ENCODE measurements at regions not wholly inside any gene's neighbourhood (a gene's known extent, or its start where the extent isn't known, plus 50 kb on each side); places are given as distances from the start of the nearest gene placed in this dataset.

GRCh38 chr18:29879763-29880162 is 1162.8 kb downstream of the DSC3 start:
- no peaks in the 10 kb centered on the region for H4K20me1 ChIP-seq (ENCODE audit: insufficient read depth)
- H3K36me3 ChIP-seq (ENCODE audit: insufficient read depth): no peaks in the 10 kb centered on the region
- no peak overlapping the region for H3K4me3 ChIP-seq (IDR thresholded peaks at IDR 0.05; ENCODE audit: insufficient read depth, low read depth, low read length)
- H3K79me2 ChIP-seq (ENCODE audit: insufficient read depth, low read depth): no peaks in the 10 kb centered on the region
- H3K9ac ChIP-seq: no peak overlapping the region
- no peaks in the 10 kb centered on the region for H3K27me3 ChIP-seq (ENCODE audit: insufficient read depth, low read depth)
- H2AFZ ChIP-seq (ENCODE audit: low read depth): no peak overlapping the region
- peaks cover 4% of the 10 kb centered on the region for H3K4me1 ChIP-seq (ENCODE audit: low read depth, poor library complexity, severe bottlenecking)
- H3K4me2 ChIP-seq: no peak overlapping the region
- no peak for TF ChIP-seq CTCF (conservative IDR thresholded peaks at IDR 0.05; ENCODE audit: low read depth, low read length)
- H3K27ac ChIP-seq: no peak overlapping the region

GRCh38 chr18:29874519-29875098 is 1167.9 kb downstream of the DSC3 start:
- Histone ChIP-seq H3K36me3 (ENCODE audit: insufficient read depth) (no peaks in the 10 kb centered on the region), H3K27me3 (ENCODE audit: insufficient read depth, low read depth) (no peaks in the 10 kb centered on the region), H3K4me1 (ENCODE audit: low read depth, poor library complexity, severe bottlenecking) (no peaks in the 10 kb centered on the region), H4K20me1 (ENCODE audit: insufficient read depth) (no peaks in the 10 kb centered on the region), H3K79me2 (ENCODE audit: insufficient read depth, low read depth) (no peaks in the 10 kb centered on the region), H3K4me2 (no peak overlapping the region), H3K9ac (no peak overlapping the region), H3K27ac (no peak overlapping the region), H2AFZ (ENCODE audit: low read depth) (no peak overlapping the region), H3K4me3 (IDR thresholded peaks at IDR 0.05; ENCODE audit: insufficient read depth, low read depth, low read length) (no peak overlapping the region)
- TF ChIP-seq CTCF (conservative IDR thresholded peaks at IDR 0.05; ENCODE audit: low read depth, low read length): peak; percentile 80

GRCh38 chr18:29873211-29873610 is 1169.3 kb downstream of the DSC3 start:
- Histone ChIP-seq H3K9ac (no peak overlapping the region), H3K79me2 (ENCODE audit: insufficient read depth, low read depth) (no peaks in the 10 kb centered on the region), H3K27me3 (ENCODE audit: insufficient read depth, low read depth) (no peaks in the 10 kb centered on the region)

GRCh38 chr18:29871246-29871645 is 1171.3 kb downstream of the DSC3 start:
- Histone ChIP-seq H4K20me1 (ENCODE audit: insufficient read depth) (no peaks in the 10 kb centered on the region), H3K4me1 (ENCODE audit: low read depth, poor library complexity, severe bottlenecking) (no peaks in the 10 kb centered on the region), H3K27ac (no peak overlapping the region), H3K27me3 (ENCODE audit: insufficient read depth, low read depth) (no peaks in the 10 kb centered on the region), H3K4me3 (IDR thresholded peaks at IDR 0.05; ENCODE audit: insufficient read depth, low read depth, low read length) (no peak overlapping the region), H2AFZ (ENCODE audit: low read depth) (no peak overlapping the region), H3K9ac (no peak overlapping the region), H3K4me2 (no peak overlapping the region), H3K36me3 (ENCODE audit: insufficient read depth) (no peaks in the 10 kb centered on the region), H3K79me2 (ENCODE audit: insufficient read depth, low read depth) (no peaks in the 10 kb centered on the region)
- no peak for TF ChIP-seq CTCF (conservative IDR thresholded peaks at IDR 0.05; ENCODE audit: low read depth, low read length)

More at GRCh38 chr18:29873211-29873610, 1169.3 kb downstream of the DSC3 start:
- Histone ChIP-seq H3K36me3 (ENCODE audit: insufficient read depth) (no peaks in the 10 kb centered on the region), H3K4me2 (no peak overlapping the region), H3K4me1 (ENCODE audit: low read depth, poor library complexity, severe bottlenecking) (no peaks in the 10 kb centered on the region), H3K27ac (no peak overlapping the region), H4K20me1 (ENCODE audit: insufficient read depth) (no peaks in the 10 kb centered on the region), H3K4me3 (IDR thresholded peaks at IDR 0.05; ENCODE audit: insufficient read depth, low read depth, low read length) (no peak overlapping the region), H2AFZ (ENCODE audit: low read depth) (no peak overlapping the region)
- no peak for TF ChIP-seq CTCF (conservative IDR thresholded peaks at IDR 0.05; ENCODE audit: low read depth, low read length)
